Tongue (tissue), 1 donor: ENCODE measurements at regions not wholly inside any gene's neighbourhood (a gene's known extent, or its start where the extent isn't known, plus 50 kb on each side); places are given as distances from the start of the nearest gene placed in this dataset.

ENCODE experiments used
- DNase-seq: peaks from one replicate; pipeline ENCODE4 v3.0.0-alpha.2; 2015

GRCh38 chr9:93829271-93830011 is 125.7 kb downstream of the BARX1 start:
- no peak for DNase-seq

- DNase-seq, result no peak
These were observed 126.6 kb downstream of the BARX1 start for GRCh38 chr9:93828331-93829097.

- DNase-seq, result peak; percentile 76
These were observed 127.4 kb downstream of the BARX1 start for GRCh38 chr9:93827545-93828330.

- no peak for DNase-seq
These were observed 128.1 kb downstream of the BARX1 start for GRCh38 chr9:93826905-93827544.

GRCh38 chr9:93826209-93826608 is 128.9 kb downstream of the BARX1 start:
- DNase-seq, result no peak

- DNase-seq, result no peak
These were observed 129.6 kb downstream of the BARX1 start for GRCh38 chr9:93825348-93826115.

- no peak for DNase-seq
These were observed 130.5 kb downstream of the BARX1 start for GRCh38 chr9:93824386-93825294.

- DNase-seq, result no peak
These were observed 131.7 kb downstream of the BARX1 start for GRCh38 chr9:93823245-93824072.

- DNase-seq, result no peak
These were observed 132.9 kb downstream of the BARX1 start for GRCh38 chr9:93822229-93822628.

- no peak for DNase-seq
These were observed 133.8 kb downstream of the BARX1 start for GRCh38 chr9:93821307-93821703.

- peak; percentile 56 for DNase-seq
These were observed 134.4 kb downstream of the BARX1 start for GRCh38 chr9:93820667-93821306.

GRCh38 chr9:93819905-93820304 is 135.2 kb downstream of the BARX1 start:
- no peak for DNase-seq

- DNase-seq, result no peak
These were observed 136.2 kb downstream of the BARX1 start for GRCh38 chr9:93818827-93819472.

GRCh38 chr9:93818237-93818636 is 136.9 kb downstream of the BARX1 start:
- no peak for DNase-seq

- DNase-seq, result no peak
These were observed 139.5 kb downstream of the BARX1 start for GRCh38 chr9:93815677-93816076.

- DNase-seq, result no peak
These were observed 140.0 kb downstream of the BARX1 start for GRCh38 chr9:93815135-93815534.

GRCh38 chr9:93814077-93814956 is 140.8 kb downstream of the BARX1 start:
- peak; percentile 68 for DNase-seq
